Breast epithelium (tissue), 4 donors: ENCODE measurements at regions not wholly inside any gene's neighbourhood (a gene's known extent, or its start where the extent isn't known, plus 50 kb on each side); places are given as distances from the start of the nearest gene placed in this dataset.

Source experiments
- DNase-seq, 2 donors: peaks; one replicate each; pipeline ENCODE4 v3.0.0-alpha.2; 2019; ENCODE audit warnings: low spot score in 2 of 2
- H3K27ac ChIP-seq, 2 donors: fragments of 200-600 bp; sonication (generic) in 1 of 2; one replicate each; pipeline ENCODE4 v1.5.1; 2016 to 2019; ENCODE audit warnings: mild to moderate bottlenecking in 1 of 2
- H3K27me3 ChIP-seq, 2 donors: fragments of 200-600 bp; sonication (generic) in 1 of 2; one replicate each; pipeline versions ENCODE4 v1.5.1 to v1.6.0; 2017 to 2019; ENCODE audit warnings: control low read depth in 1 of 2, mild to moderate bottlenecking in 1 of 2
- H3K36me3 ChIP-seq: fragments of 200-600 bp; one replicate; pipeline ENCODE4 v1.5.1; 2019
- H3K4me1 ChIP-seq, 2 donors: fragments of 200-600 bp; sonication (generic); one replicate each; pipeline ENCODE4 v1.5.1; 2016 to 2019; ENCODE audit warnings: control low read depth in 1 of 2
- H3K4me3 ChIP-seq, 3 donors: fragments of 200-600 bp; sonication (generic); 1 replicate in 2 of 3; 2 replicates in 1 of 3; pipeline ENCODE4 v1.5.1; 2016 to 2019; ENCODE audit warnings: mild to moderate bottlenecking in 3 of 3, moderate library complexity in 2 of 3
- H3K9me3 ChIP-seq, 2 donors: fragments of 200-600 bp; sonication (generic) in 1 of 2; one replicate each; pipeline ENCODE4 v1.5.1; 2016 to 2019; ENCODE audit warnings: control low read depth in 1 of 2
- CTCF ChIP-seq, 3 donors: fragments of 450-650 bp; IDR thresholded peaks; one replicate each; pipeline ENCODE4 v1.5.1; 2016 to 2017; ENCODE audit warnings: antibody characterized with exemption in 3 of 3, mild to moderate bottlenecking in 3 of 3, moderate library complexity in 3 of 3
- POLR2A ChIP-seq: fragments of 450-650 bp; IDR thresholded peaks from one replicate; pipeline ENCODE4 v1.6.1; 2016; ENCODE audit warnings: antibody characterized with exemption, mild to moderate bottlenecking, moderate library complexity
- POLR2AphosphoS5 ChIP-seq, 3 donors: sonication (generic); formaldehyde crosslinking; IDR thresholded peaks; one replicate each; pipeline ENCODE4 v1.6.1; 2017; ENCODE audit warnings: antibody characterized with exemption in 3 of 3
- intact Hi-C: fragments of 100-400 bp; cut with DNase I; formaldehyde crosslinking; loops from one replicate; pipeline ENCODE4 v1.15.1; 2023; ENCODE audit warnings: low total_unique reads

DNA sequence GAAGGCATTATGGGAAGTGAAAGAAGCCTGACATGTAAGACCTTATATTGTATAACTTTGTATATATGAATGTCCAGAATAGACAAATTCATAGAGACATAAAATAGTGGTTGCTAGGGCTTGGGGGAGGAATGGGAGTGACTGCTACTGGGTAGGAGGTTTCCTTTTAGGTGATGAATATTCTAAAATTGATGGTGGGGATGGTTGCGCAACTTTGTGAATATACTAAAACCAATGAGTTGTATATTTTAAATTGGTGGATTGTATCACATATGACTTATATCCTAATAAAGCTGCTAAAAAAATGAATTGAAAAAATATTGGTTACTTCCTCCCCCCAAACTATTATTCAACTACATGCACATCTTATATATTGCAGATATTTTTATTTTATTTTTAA is 70.0 kb downstream of the UCHL1 start:
- DNase-seq = no peak
- Histone ChIP-seq H3K9me3 (no peaks in the 10 kb centered on the region), H3K27ac (no peak overlapping the region), H3K36me3 (no peaks in the 10 kb centered on the region), H3K4me3 (no peak overlapping the region), H3K4me1 (peaks cover 0 to 5% of the 10 kb centered on the region in 2 donors), H3K27me3 (no peaks in the 10 kb centered on the region)
- intact Hi-C loops = no loop called here
- no peak for TF ChIP-seq POLR2A
- TF ChIP-seq POLR2AphosphoS5 (IDR thresholded peaks at IDR 0.05) = no peak
- no peak for TF ChIP-seq CTCF (IDR thresholded peaks at IDR 0.05)

DNA sequence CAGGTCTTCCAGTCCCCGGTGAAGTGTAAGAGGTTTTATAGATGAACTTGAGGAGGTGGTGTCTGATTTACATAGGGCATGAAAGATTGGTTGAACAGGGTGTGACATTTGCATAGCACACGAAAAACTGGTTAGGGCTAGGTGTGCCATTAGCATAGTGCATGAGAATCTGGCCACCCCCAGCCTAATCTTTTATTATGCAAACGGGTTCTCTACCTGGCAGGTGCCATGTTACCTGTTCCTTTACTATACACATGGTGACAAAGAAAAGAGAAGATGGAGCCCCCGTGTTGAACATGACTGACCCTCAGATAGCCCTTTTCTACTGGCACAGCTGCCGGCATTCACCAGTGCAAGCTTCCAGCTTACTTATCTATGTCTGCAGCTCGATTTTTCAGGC is 71.0 kb downstream of the UCHL1 start:
- intact Hi-C loops = no loop called here

DNA sequence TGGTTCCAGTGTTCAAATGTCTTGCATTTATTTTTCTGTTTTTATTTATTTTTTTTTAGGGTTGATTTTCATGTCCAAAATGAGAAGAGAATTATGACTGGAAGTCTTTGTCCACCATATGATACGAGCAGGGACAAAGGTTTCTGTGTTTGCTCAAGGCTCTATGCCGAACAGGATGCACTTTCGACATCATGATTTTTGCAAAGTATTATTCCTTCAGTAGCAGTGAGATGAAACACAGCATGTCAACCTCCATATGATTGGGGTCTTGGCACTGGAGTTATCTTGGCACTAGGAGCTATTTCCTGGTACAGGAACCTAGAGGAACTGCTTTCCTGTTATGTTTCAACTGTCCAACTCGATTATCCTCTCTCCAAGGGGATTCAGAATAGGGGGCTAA is 72.6 kb downstream of the UCHL1 start:
- Histone ChIP-seq H3K4me1 (no peaks in the 10 kb centered on the region), H3K36me3 (no peaks in the 10 kb centered on the region), H3K27me3 (no peaks in the 10 kb centered on the region), H3K27ac (no peak overlapping the region), H3K9me3 (no peaks in the 10 kb centered on the region), H3K4me3 (no peak overlapping the region)
- no peak for DNase-seq
- intact Hi-C loops = no loop called here
- TF ChIP-seq CTCF (IDR thresholded peaks at IDR 0.05) = no peak
- no peak for TF ChIP-seq POLR2AphosphoS5 (IDR thresholded peaks at IDR 0.05)
- TF ChIP-seq POLR2A = no peak

More for the DNA sequence above, 71.0 kb downstream of the UCHL1 start:
- Histone ChIP-seq H3K4me1 (peaks cover 0 to 5% of the 10 kb centered on the region in 2 donors), H3K27me3 (no peaks in the 10 kb centered on the region), H3K9me3 (no peaks in the 10 kb centered on the region), H3K4me3 (no peak overlapping the region), H3K27ac (no peak overlapping the region), H3K36me3 (no peaks in the 10 kb centered on the region)
- TF ChIP-seq POLR2A (no peak), CTCF (IDR thresholded peaks at IDR 0.05) (no peak), POLR2AphosphoS5 (IDR thresholded peaks at IDR 0.05) (no peak)
- DNase-seq = no peak

DNA sequence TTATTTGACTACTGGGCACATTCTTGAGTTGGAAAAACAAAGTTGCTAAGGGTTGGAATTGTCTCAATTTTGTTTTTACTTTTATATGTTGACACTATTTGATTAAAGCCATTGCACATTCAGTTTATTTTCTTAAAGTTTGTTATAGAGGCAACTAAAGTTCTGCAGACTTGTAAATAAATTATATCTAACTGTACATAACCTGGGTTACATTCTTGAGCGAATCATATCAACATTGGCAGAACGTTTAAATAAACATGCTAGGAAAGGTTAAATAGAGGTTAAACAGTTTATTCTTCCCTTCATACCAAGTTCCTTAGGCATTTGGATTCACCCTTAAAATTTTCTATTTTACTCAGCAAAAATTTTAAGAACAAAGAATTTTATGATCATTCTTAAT is 74.5 kb downstream of the UCHL1 start:
- Histone ChIP-seq H3K9me3 (no peaks in the 10 kb centered on the region), H3K4me3 (no peak overlapping the region), H3K4me1 (no peaks in the 10 kb centered on the region), H3K36me3 (no peaks in the 10 kb centered on the region), H3K27ac (no peak overlapping the region), H3K27me3 (no peaks in the 10 kb centered on the region)
- intact Hi-C loops = no loop called here
- TF ChIP-seq CTCF (IDR thresholded peaks at IDR 0.05) (no peak), POLR2A (no peak), POLR2AphosphoS5 (IDR thresholded peaks at IDR 0.05) (no peak)
- no peak for DNase-seq

DNA sequence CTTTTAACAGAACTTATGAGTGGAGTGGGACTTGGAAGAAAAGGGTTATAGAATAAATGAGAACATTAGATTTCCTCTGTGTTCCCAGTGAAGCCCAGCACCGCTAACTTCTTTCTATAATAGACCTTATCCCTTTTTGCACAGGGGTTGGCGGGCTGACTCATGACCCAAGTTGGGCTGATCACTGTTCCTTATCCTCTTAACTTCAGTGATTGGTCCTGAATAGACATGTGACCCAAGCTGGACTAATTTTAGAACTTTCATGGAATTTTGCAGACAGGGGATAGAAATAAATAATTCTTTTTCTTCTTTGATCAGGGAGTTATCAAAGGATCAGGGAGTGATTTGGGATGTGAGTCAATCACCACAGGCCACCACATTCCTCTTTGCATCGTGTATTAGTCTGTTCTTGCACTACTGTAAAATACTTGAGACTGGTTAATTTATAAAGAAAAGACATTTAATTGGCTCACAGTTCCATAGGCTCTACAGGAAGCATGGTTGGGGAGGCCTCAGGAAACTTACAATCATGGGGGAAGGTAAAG is 75.9 kb downstream of the UCHL1 start:
- Histone ChIP-seq H3K4me3 (no peak overlapping the region), H3K4me1 (no peaks in the 10 kb centered on the region), H3K36me3 (no peaks in the 10 kb centered on the region), H3K9me3 (no peaks in the 10 kb centered on the region), H3K27ac (no peak overlapping the region), H3K27me3 (no peaks in the 10 kb centered on the region)
- no peak for TF ChIP-seq POLR2AphosphoS5 (IDR thresholded peaks at IDR 0.05)
- TF ChIP-seq CTCF (IDR thresholded peaks at IDR 0.05) = no peak
- no peak for TF ChIP-seq POLR2A
- intact Hi-C loops = no loop called here
- no peak for DNase-seq
